Spleen (tissue), 11 donors: ENCODE measurements at regions not wholly inside any gene's neighbourhood (a gene's known extent, or its start where the extent isn't known, plus 50 kb on each side); places are given as distances from the start of the nearest gene placed in this dataset.
"Not testable (repeated sequence)": the region's sequence is repeated elsewhere in the genome, so short reads cannot be mapped to it uniquely, and the experiment has no call there.

Source experiments
- DNase-seq: peaks from one replicate; pipeline ENCODE4 v3.0.0-alpha.2; 2020
- H3K27ac ChIP-seq, 8 donors: fragments of 200-600 bp; sonication (generic) in 7 of 8; 1 replicate in 4 of 8; 2 replicates in 4 of 8; pipeline versions ENCODE4 v1.5.0 to v1.8.0; 2016 to 2021; ENCODE audit warnings: inconsistent platforms in 4 of 8, mild to moderate bottlenecking in 4 of 8, moderate library complexity in 1 of 8
- H3K27me3 ChIP-seq, 7 donors: fragments of 200-600 bp; sonication (generic) in 6 of 7; replicated peaks in 1 of 7; 1 replicate in 4 of 7; 2 replicates in 3 of 7; pipeline versions ENCODE4 v1.5.0 to v1.8.0; 2016 to 2021; ENCODE audit warnings: inconsistent platforms in 3 of 7, mild to moderate bottlenecking in 1 of 7
- H3K36me3 ChIP-seq, 6 donors: fragments of 200-600 bp; sonication (generic) in 5 of 6; 1 replicate in 4 of 6; 2 replicates in 2 of 6; pipeline versions ENCODE4 v1.5.0 to v1.8.0; 2016 to 2021; ENCODE audit warnings: inconsistent platforms in 2 of 6
- H3K4me1 ChIP-seq, 6 donors: fragments of 200-600 bp; sonication (generic) in 5 of 6; 1 replicate in 3 of 6; 2 replicates in 3 of 6; pipeline versions ENCODE4 v1.5.0 to v1.8.0; 2016 to 2021; ENCODE audit warnings: inconsistent platforms in 3 of 6
- H3K4me3 ChIP-seq, 8 donors: fragments of 200-600 bp; sonication (generic) in 7 of 8; 1 replicate in 4 of 8; 2 replicates in 4 of 8; pipeline versions ENCODE4 v1.5.0 to v1.8.0; 2016 to 2021; ENCODE audit warnings: inconsistent platforms in 4 of 8, mild to moderate bottlenecking in 4 of 8, moderate library complexity in 2 of 8
- H3K9me3 ChIP-seq, 8 donors: fragments of 200-600 bp; sonication (generic) in 7 of 8; 1 replicate in 4 of 8; 2 replicates in 4 of 8; pipeline versions ENCODE4 v1.5.0 to v1.8.0; 2016 to 2021; ENCODE audit warnings: inconsistent platforms in 4 of 8
- CTCF ChIP-seq, 11 experiments: fragments of 200-600 bp in 7 of 11; fragments of 450-650 bp in 4 of 11; sonication (generic) in 4 of 11; IDR thresholded peaks in 8 of 11; conservative IDR thresholded peaks in 3 of 11; 1 replicate in 7 of 11; 2 replicates in 4 of 11; pipeline versions ENCODE4 v1.4.0 to v1.8.0; 2016 to 2021; ENCODE audit warnings: antibody characterized with exemption in 11 of 11, inconsistent platforms in 4 of 11, mild to moderate bottlenecking in 1 of 11
- POLR2A ChIP-seq, 3 donors: fragments of 450-650 bp; IDR thresholded peaks; one replicate each; pipeline ENCODE4 v1.5.1; 2017; ENCODE audit warnings: antibody characterized with exemption in 3 of 3, mild to moderate bottlenecking in 1 of 3
- POLR2AphosphoS5 ChIP-seq, 3 donors: sonication (generic); formaldehyde crosslinking; IDR thresholded peaks; one replicate each; pipeline ENCODE4 v1.5.1; 2017; ENCODE audit warnings: antibody characterized with exemption in 3 of 3
- WGBS, 5 donors: extraction: QIAGEN DNeasy Blood & Tissue Kit in 3 of 5; methylation state at CpG; one replicate each; pipeline versions ENCODE4 v1.1.5 to v1.1.7; 2013 to 2018; 5-methylcytosine and 5-hydroxymethylcytosine counted together
- intact Hi-C: fragments of 100-400 bp; cut with DNase I; formaldehyde crosslinking; loops from one replicate; pipeline ENCODE4 v1.15.0; 2023; ENCODE audit warnings: low total_unique reads
- donor health status: healthy with polysubstance abuse.
- donor health status: DM: no; HTN: no; CAD: no; lungs with moderate emphysema.
- donor health status: DM: no; HTN: no; CAD: no.
- donor health status: Bipolar disorder and iron deficiency.
- donor health status: healthy.
- donor health status: DM: no; HTN: no; CAD: no.
- donor health status: DM: yes; HTN: yes; CAD: no.

GRCh38 chr4:94076498-94076897, 131.2 kb upstream of the SMARCAD1 start:
- H3K27me3 ChIP-seq: no peaks in the 10 kb centered on the region
- H3K4me3 ChIP-seq: no peak overlapping the region
- no peak for TF ChIP-seq CTCF (IDR thresholded peaks at IDR 0.05 in 8 of 11, conservative IDR thresholded peaks at IDR 0.05 in 3 of 11)
- H3K27ac ChIP-seq: no peak overlapping the region
- H3K4me1 ChIP-seq: no peaks in the 10 kb centered on the region
- WGBS, 5 donors: 52 to 67% (median 61%) methylated on average over 1 of the region's 1 CpG
- intact Hi-C loops: no loop called here
- no peaks in the 10 kb centered on the region for H3K36me3 ChIP-seq
- no peak for DNase-seq
- H3K9me3 ChIP-seq: peaks cover 0 to 17% (median 11%) of the 10 kb centered on the region in 8 donors

GRCh38 chr4:94084155-94084554, 123.5 kb upstream of the SMARCAD1 start:
- WGBS, 5 donors: 55 to 93% (median 79%) methylated on average over 3 of the region's 3 CpGs
- no peak for DNase-seq
- TF ChIP-seq CTCF (IDR thresholded peaks at IDR 0.05 in 8 of 11, conservative IDR thresholded peaks at IDR 0.05 in 3 of 11) (no peak), POLR2AphosphoS5 (IDR thresholded peaks at IDR 0.05) (no peak), POLR2A (IDR thresholded peaks at IDR 0.05) (no peak)
- no peak overlapping the region for H3K4me3 ChIP-seq
- H3K36me3 ChIP-seq: no peaks in the 10 kb centered on the region
- peaks cover 0 to 48% (median 34%) of the 10 kb centered on the region in 8 donors for H3K9me3 ChIP-seq
- no peaks in the 10 kb centered on the region for H3K27me3 ChIP-seq
- intact Hi-C loops: no loop called here
- H3K27ac ChIP-seq: no peak overlapping the region
- no peaks in the 10 kb centered on the region for H3K4me1 ChIP-seq

- intact Hi-C loops, DNase-seq, H3K36me3 ChIP-seq, H3K27ac ChIP-seq, H3K4me1 ChIP-seq, H3K4me3 ChIP-seq, H3K27me3 ChIP-seq: not testable (repeated sequence)
- peaks cover 0 to 16% (median 0%) of the 10 kb centered on the region in 8 donors for H3K9me3 ChIP-seq
- 72 to 90% (median 87%) methylated on average over 5 to 8 of the region's 8 CpGs for WGBS, 5 donors
Measured at GRCh38 chr4:94099141-94099540, 108.5 kb upstream of the SMARCAD1 start.

GRCh38 chr4:94112644-94113043, 95.0 kb upstream of the SMARCAD1 start:
- DNase-seq: no peak
- no peaks in the 10 kb centered on the region for H3K27me3 ChIP-seq
- WGBS, 5 donors: 61 to 76% (median 67%) methylated on average over 1 of the region's 1 CpG
- H3K4me3 ChIP-seq: no peak overlapping the region
- H3K27ac ChIP-seq: no peak overlapping the region
- no peaks in the 10 kb centered on the region for H3K36me3 ChIP-seq
- H3K9me3 ChIP-seq: peaks cover 0 to 7% (median 0%) of the 10 kb centered on the region in 8 donors
- intact Hi-C loops: no loop called here
- no peaks in the 10 kb centered on the region for H3K4me1 ChIP-seq
- TF ChIP-seq POLR2A (IDR thresholded peaks at IDR 0.05) (no peak), CTCF (IDR thresholded peaks at IDR 0.05 in 8 of 11, conservative IDR thresholded peaks at IDR 0.05 in 3 of 11) (no peak), POLR2AphosphoS5 (IDR thresholded peaks at IDR 0.05) (no peak)

- intact Hi-C loops: no loop called here
- 68 to 88% (median 75%) methylated on average over 2 of the region's 2 CpGs for WGBS, 5 donors
- DNase-seq: no peak
- no peak overlapping the region for H3K4me3 ChIP-seq
- no peak overlapping the region for H3K27ac ChIP-seq
- H3K36me3 ChIP-seq: no peaks in the 10 kb centered on the region
- TF ChIP-seq CTCF (IDR thresholded peaks at IDR 0.05 in 8 of 11, conservative IDR thresholded peaks at IDR 0.05 in 3 of 11): no peak
- TF ChIP-seq POLR2A (IDR thresholded peaks at IDR 0.05): no peak
- no peaks in the 10 kb centered on the region for H3K4me1 ChIP-seq
- peaks cover 0 to 3% (median 0%) of the 10 kb centered on the region in 8 donors for H3K9me3 ChIP-seq
- no peaks in the 10 kb centered on the region for H3K27me3 ChIP-seq
Measured at GRCh38 chr4:94115687-94116086, 92.0 kb upstream of the SMARCAD1 start.
